H1 (cell line): ENCODE measurements at regions not wholly inside any gene's neighbourhood (a gene's known extent, or its start where the extent isn't known, plus 50 kb on each side); places are given as distances from the start of the nearest gene placed in this dataset.

ENCODE experiments used
- CTCF ChIA-PET: fragments of 300-600 bp; sonication (Branson Sonifier 250); formaldehyde crosslinking; loops from one replicate; lab custom pipeline; 2021; ENCODE audit not compliant: partially characterized antibody; lab: Charles Lee
- POLR2A ChIA-PET: fragments of 300-600 bp; sonication (Branson Sonifier 250); formaldehyde crosslinking; loops from one replicate; lab custom pipeline; 2021; ENCODE audit warnings: inconsistent platforms; ENCODE audit not compliant: partially characterized antibody; lab: Charles Lee
- DNase-seq, 2 experiments: peaks; one replicate each; pipeline versions ENCODE4 v3.0.0 to v3.0.0-alpha.2; 2010 to 2022; ENCODE audit warnings: low spot score in 2 of 2, low read depth in 1 of 2, mixed read lengths in 1 of 2
- FAIRE-seq: peaks from 2 replicates; lab custom pipeline; 2011; peaks lifted over from hg19 to GRCh38; lab: Jason Lieb, UNC
- H2AFZ ChIP-seq: 2 replicates; pipeline ENCODE4 v1.8.1; 2012; ENCODE audit warnings: low read length, inconsistent platforms
- H2AK5ac ChIP-seq: 2 replicates; pipeline ENCODE4 v1.6.1; 2013; ENCODE audit warnings: low read depth, low read length
- H2BK120ac ChIP-seq: replicated peaks from 2 replicates; pipeline ENCODE3; 2013; ENCODE audit warnings: low read depth, low read length, inconsistent platforms
- H2BK12ac ChIP-seq: 2 replicates; pipeline ENCODE4 v1.6.1; 2013; ENCODE audit warnings: low read depth, low read length
- H2BK15ac ChIP-seq: 2 replicates; pipeline ENCODE4 v1.6.1; 2013; ENCODE audit warnings: low read length
- H2BK20ac ChIP-seq: 2 replicates; pipeline ENCODE4 v1.6.1; 2013; ENCODE audit warnings: low read length
- H2BK5ac ChIP-seq: 2 replicates; pipeline ENCODE4 v1.6.1; 2013; ENCODE audit warnings: low read depth, low read length
- H3K14ac ChIP-seq: 2 replicates; pipeline ENCODE4 v1.6.1; 2013; ENCODE audit warnings: inconsistent platforms; ENCODE audit not compliant: insufficient read length
- H3K18ac ChIP-seq: 2 replicates; pipeline ENCODE4 v1.6.1; 2013; ENCODE audit warnings: low read length; ENCODE audit errors: extremely low read depth
- H3K23ac ChIP-seq: 2 replicates; pipeline ENCODE4 v1.6.1; 2013; ENCODE audit warnings: inconsistent platforms; ENCODE audit not compliant: insufficient read length
- H3K23me2 ChIP-seq: 2 replicates; pipeline ENCODE4 v1.6.1; 2013; ENCODE audit warnings: low read depth, low read length
- H3K27ac ChIP-seq: 2 replicates; pipeline ENCODE4 v1.6.1; 2011; ENCODE audit warnings: low read depth, low read length, inconsistent platforms
- H3K27me3 ChIP-seq, 4 experiments: replicated peaks in 1 of 4; 1 replicate in 1 of 4; 2 replicates in 3 of 4; pipeline versions ENCODE4 v1.6.1 to v1.8.1; 2011 to 2013; ENCODE audit warnings: low read length in 3 of 4, mild to moderate bottlenecking in 3 of 4, inconsistent platforms in 2 of 4, mixed read lengths in 2 of 4, moderate library complexity in 1 of 4; ENCODE audit not compliant: control insufficient read depth in 3 of 4, insufficient read depth in 3 of 4; ENCODE audit errors: extremely low read depth in 1 of 4
- H3K36me3 ChIP-seq, 4 experiments: 2 replicates each; pipeline versions ENCODE4 v1.6.1 to v1.8.1; 2011 to 2013; ENCODE audit warnings: mild to moderate bottlenecking in 4 of 4, low read length in 3 of 4, moderate library complexity in 2 of 4, control low read depth in 1 of 4, inconsistent platforms in 1 of 4; ENCODE audit not compliant: insufficient read depth in 4 of 4, control insufficient read depth in 2 of 4
- H3K4ac ChIP-seq: replicated peaks from 2 replicates; pipeline ENCODE3; 2013; ENCODE audit warnings: low read length, low read depth, mixed read lengths, inconsistent platforms; ENCODE audit not compliant: insufficient read length
- H3K4me1 ChIP-seq, 4 experiments: replicated peaks in 1 of 4; 1 replicate in 1 of 4; 2 replicates in 3 of 4; pipeline versions ENCODE4 v1.6.1 to v1.8.1; 2011 to 2013; ENCODE audit warnings: low read length in 3 of 4, inconsistent platforms in 2 of 4, mixed read lengths in 1 of 4; ENCODE audit not compliant: insufficient read depth in 4 of 4, control insufficient read depth in 3 of 4
- H3K4me2 ChIP-seq, 2 experiments: 2 replicates each; pipeline versions ENCODE4 v1.6.1 to v1.8.1; 2011 to 2013; ENCODE audit warnings: low read depth in 2 of 2, low read length in 2 of 2, control low read depth in 1 of 2, inconsistent platforms in 1 of 2, mild to moderate bottlenecking in 1 of 2; ENCODE audit not compliant: insufficient read depth in 1 of 2
- H3K4me3 ChIP-seq, 4 experiments: fragments of 200-600, 300-600 bp in 1 of 4; sonication (generic), shearing (Covaris generic), sonication (Bioruptor Twin) in 1 of 4; 2 replicates each; pipeline versions ENCODE4 v1.5.1 to v1.8.1; 2011 to 2016; ENCODE audit warnings: low read length in 4 of 4, low read depth in 3 of 4, control low read depth in 2 of 4, inconsistent platforms in 2 of 4, mild to moderate bottlenecking in 2 of 4, mixed read lengths in 1 of 4, moderate library complexity in 1 of 4; ENCODE audit not compliant: insufficient read depth in 2 of 4; ENCODE audit errors: extremely low read depth in 1 of 4
- H3K56ac ChIP-seq: replicated peaks from 2 replicates; pipeline ENCODE3; 2013; ENCODE audit warnings: low read depth, mild to moderate bottlenecking, mixed read lengths, low read length, inconsistent platforms; ENCODE audit not compliant: insufficient read length
- H3K79me1 ChIP-seq: 2 replicates; pipeline ENCODE4 v1.6.1; 2013; ENCODE audit warnings: low read depth, low read length, control low read depth
- H3K79me2 ChIP-seq, 2 experiments: 2 replicates each; pipeline versions ENCODE4 v1.6.1 to v1.8.1; 2012 to 2013; ENCODE audit warnings: low read length in 2 of 2, mild to moderate bottlenecking in 2 of 2, inconsistent platforms in 1 of 2; ENCODE audit not compliant: insufficient read depth in 2 of 2, control insufficient read depth in 1 of 2
- H3K9ac ChIP-seq, 4 experiments: replicated peaks in 1 of 4; 1 replicate in 1 of 4; 2 replicates in 3 of 4; pipeline versions ENCODE4 v1.6.1 to v1.8.1; 2011 to 2013; ENCODE audit warnings: low read depth in 3 of 4, low read length in 3 of 4, control low read depth in 2 of 4, mild to moderate bottlenecking in 2 of 4, moderate library complexity in 2 of 4, inconsistent platforms in 1 of 4; ENCODE audit errors: extremely low read depth in 1 of 4
- H3K9me3 ChIP-seq, 2 experiments: 2 replicates each; pipeline versions ENCODE4 v1.6.1 to v1.8.1; 2012 to 2013; ENCODE audit warnings: mild to moderate bottlenecking in 2 of 2, moderate library complexity in 2 of 2, control low read depth in 1 of 2, inconsistent platforms in 1 of 2, low read depth in 1 of 2, low read length in 1 of 2, mixed read lengths in 1 of 2; ENCODE audit not compliant: insufficient read depth in 2 of 2
- H4K20me1 ChIP-seq, 2 experiments: replicated peaks in 1 of 2; 2 replicates each; pipeline versions ENCODE3 to v1.8.1; 2011 to 2013; ENCODE audit warnings: inconsistent platforms in 2 of 2, low read length in 2 of 2, mild to moderate bottlenecking in 1 of 2; ENCODE audit not compliant: insufficient read depth in 2 of 2, control insufficient read depth in 1 of 2
- H4K5ac ChIP-seq: 2 replicates; pipeline ENCODE4 v1.6.1; 2013; ENCODE audit warnings: low read length, low read depth, mixed read lengths, inconsistent platforms; ENCODE audit not compliant: insufficient read length
- H4K8ac ChIP-seq: 2 replicates; pipeline ENCODE4 v1.8.0; 2013; ENCODE audit warnings: mild to moderate bottlenecking, moderate library complexity, low read length, inconsistent platforms; ENCODE audit not compliant: insufficient read depth; ENCODE audit errors: extremely low read depth
- H4K91ac ChIP-seq: replicated peaks from 2 replicates; pipeline ENCODE3; 2013; ENCODE audit warnings: low read length, mixed read lengths, inconsistent platforms; ENCODE audit not compliant: insufficient read length
- BCL11A ChIP-seq, 2 experiments: IDR thresholded peaks; one replicate each; pipeline ENCODE4 v1.6.1; 2011; ENCODE audit warnings: low read depth in 2 of 2, low read length in 2 of 2, mild to moderate bottlenecking in 2 of 2
- CHD1 ChIP-seq: IDR thresholded peaks from 2 replicates; pipeline ENCODE4 v1.6.1; 2012; ENCODE audit warnings: low read depth, low read length, improper control_type of control experiment
- CREB1 ChIP-seq: IDR thresholded peaks from 2 replicates; pipeline ENCODE4 v1.6.1; 2012; ENCODE audit warnings: inconsistent platforms
- E2F6 ChIP-seq: IDR thresholded peaks from 2 replicates; pipeline ENCODE4 v1.6.1; 2012; ENCODE audit warnings: inconsistent platforms
- GABPA ChIP-seq: IDR thresholded peaks from 2 replicates; pipeline ENCODE4 v1.6.1; 2011; ENCODE audit warnings: mild to moderate bottlenecking, low read length, moderate library complexity, borderline replicate concordance; ENCODE audit not compliant: insufficient read depth
- KDM5A ChIP-seq: fragments of 200-600 bp; IDR thresholded peaks from 2 replicates; pipeline ENCODE4 v1.7.1; 2012; ENCODE audit warnings: mild to moderate bottlenecking, low read length, inconsistent platforms, mixed read lengths
- NRF1 ChIP-seq: IDR thresholded peaks from 2 replicates; pipeline ENCODE4 v1.6.1; 2011; ENCODE audit warnings: mild to moderate bottlenecking, low read depth, low read length, improper control_type of control experiment
- POLR2A ChIP-seq, 2 experiments: IDR thresholded peaks; 1 replicate in 1 of 2; 2 replicates in 1 of 2; pipeline ENCODE4 v1.6.1; 2011; ENCODE audit warnings: low read depth in 2 of 2, low read length in 2 of 2, mild to moderate bottlenecking in 2 of 2; ENCODE audit errors: control extremely low read depth in 1 of 2
- RBBP5 ChIP-seq: IDR thresholded peaks from 2 replicates; pipeline ENCODE4 v1.7.1; 2012; ENCODE audit warnings: low read depth, mild to moderate bottlenecking, inconsistent platforms, low read length, moderate library complexity, borderline replicate concordance
- RXRA ChIP-seq: IDR thresholded peaks from 2 replicates; pipeline ENCODE4 v1.6.1; 2011; ENCODE audit warnings: low read depth, mild to moderate bottlenecking, low read length, moderate library complexity; ENCODE audit not compliant: insufficient read depth
- SAP30 ChIP-seq: fragments of 300-600 bp; sonication (generic); IDR thresholded peaks from 2 replicates; pipeline ENCODE4 v1.7.1; 2012; ENCODE audit warnings: low read length, moderate library complexity, mild to moderate bottlenecking, inconsistent platforms; ENCODE audit not compliant: insufficient read depth, insufficient replicate concordance
- ZNF274 ChIP-seq: IDR thresholded peaks from 2 replicates; pipeline ENCODE4 v1.7.0; 2012; ENCODE audit warnings: low read length, borderline replicate concordance; ENCODE audit errors: extremely low read depth
- whole genome bisulfite sequencing, 2 experiments: shearing (Covaris generic) in 1 of 2; methylation state at CpG; one replicate each; pipeline versions ENCODE4 v1.1.6 to v1.1.7; 2013 to 2015; ENCODE audit warnings: low lambda C conversion rate in 2 of 2, mixed read lengths in 2 of 2, inconsistent platforms in 1 of 2, low coverage in 1 of 2, missing lambda C conversion rate in 1 of 2; ENCODE audit not compliant: insufficient replicate concordance in 2 of 2, insufficient coverage in 1 of 2, insufficient read length in 1 of 2; ENCODE audit errors: extremely low coverage in 1 of 2, missing lambda C conversion rate in 1 of 2; 5-methylcytosine and 5-hydroxymethylcytosine counted together

GRCh38 chr15:31752905-31753304 lies 277.4 kb upstream of the CHRNA7 start:
- no peaks in the 10 kb centered on the region for H4K20me1 ChIP-seq
- no peak overlapping the region for H4K5ac ChIP-seq
- H3K4me1 ChIP-seq = no peaks in the 10 kb centered on the region
- H3K14ac ChIP-seq = no peak overlapping the region
- no peaks in the 10 kb centered on the region for H3K36me3 ChIP-seq
- H3K18ac ChIP-seq = no peak overlapping the region
- no peak overlapping the region for H3K4me3 ChIP-seq
- no peak overlapping the region for H3K9ac ChIP-seq
- ChIA-PET CTCF (no interaction called here), POLR2A (no interaction called here)
- H3K4me2 ChIP-seq = no peak overlapping the region
- H2BK12ac ChIP-seq = no peak overlapping the region
- H3K56ac ChIP-seq = no peak overlapping the region
- 88% methylated on average over 3 of the region's 3 CpGs; no CpG with 5 or more reads in 1 of the 2 experiments for WGBS, 2 experiments
- H2AK5ac ChIP-seq = no peak overlapping the region
- H3K27me3 ChIP-seq = no peaks in the 10 kb centered on the region
- H2BK20ac ChIP-seq = no peak overlapping the region
- H3K9me3 ChIP-seq = no peaks in the 10 kb centered on the region
- H3K79me1 ChIP-seq = no peaks in the 10 kb centered on the region
- H2AFZ ChIP-seq = no peak overlapping the region
- TF ChIP-seq CREB1 (no peak), NRF1 (no peak), KDM5A (no peak), GABPA (no peak), CHD1 (no peak), RXRA (no peak), RBBP5 (no peak), BCL11A (IDR thresholded peaks at IDR 0.05; ENCODE audit: low read depth in 2 of 2, low read length in 2 of 2) (no peak), POLR2A (IDR thresholded peaks at IDR 0.05; ENCODE audit: control extremely low read depth in 1 of 2, low read depth in 2 of 2, low read length in 2 of 2) (no peak), ZNF274 (no peak), SAP30 (no peak), E2F6 (no peak)
- no peaks in the 10 kb centered on the region for H3K79me2 ChIP-seq
- no peak overlapping the region for H2BK120ac ChIP-seq
- no peak overlapping the region for H3K4ac ChIP-seq
- no peak overlapping the region for H3K27ac ChIP-seq
- H2BK5ac ChIP-seq = no peak overlapping the region
- no peak overlapping the region for H4K8ac ChIP-seq
- peaks cover 4% of the 10 kb centered on the region; the same call in 1 of the 2 replicates for H3K23me2 ChIP-seq
- H3K23ac ChIP-seq = no peak overlapping the region
- DNase-seq (no peak), FAIRE-seq (no peak)
- H2BK15ac ChIP-seq = no peak overlapping the region
- no peak overlapping the region for H4K91ac ChIP-seq
